ENCODE measurements at regions not wholly inside any gene's neighbourhood (a gene's known extent, or its start where the extent isn't known, plus 50 kb on each side); places are given as distances from the start of the nearest gene placed in this dataset.

- no peaks in the 10 kb centered on the region for H3K27me3 ChIP-seq (ENCODE audit: insufficient read depth, low read length)
- no peaks in the 10 kb centered on the region for H3K23me2 ChIP-seq (ENCODE audit: insufficient read length, low read depth, low read length, poor library complexity, severe bottlenecking)
- no peak overlapping the region for H3K4ac ChIP-seq (ENCODE audit: low read depth, low read length)
- no peak overlapping the region for H3K4me2 ChIP-seq (ENCODE audit: insufficient read depth, insufficient read length, low read length)
- no peak overlapping the region for H2AK5ac ChIP-seq (ENCODE audit: insufficient read length, low read length)
- no peak overlapping the region for H3K56ac ChIP-seq (ENCODE audit: insufficient read length, low read depth, low read length)
- H3K4me1 Mint-ChIP-seq = no peaks in the 10 kb centered on the region
- no peaks in the 10 kb centered on the region for H3K9me3 ChIP-seq (ENCODE audit: control insufficient read depth, low read depth, low read length)
- no peak overlapping the region for H2BK12ac ChIP-seq (ENCODE audit: insufficient read length, low read depth, low read length)
- no peaks in the 10 kb centered on the region for H4K20me1 ChIP-seq (ENCODE audit: control insufficient read depth, insufficient read depth, insufficient read length)
- H3K14ac ChIP-seq (ENCODE audit: insufficient read depth, low read length) = no peak overlapping the region
- no peaks in the 10 kb centered on the region; a peak in 1 of 7 replicates for H3K36me3 Mint-ChIP-seq (ENCODE audit: insufficient read depth in 1 of 3, low read depth in 3 of 3)
- H4K8ac ChIP-seq (replicated peaks; ENCODE audit: insufficient read length, low read depth, low read length) = no peak overlapping the region
- H3K27ac ChIP-seq (ENCODE audit: insufficient read length, low read depth, low read length) = no peak overlapping the region
- no peak overlapping the region for H3K23ac ChIP-seq (ENCODE audit: insufficient read length, low read depth, low read length)
- H3K79me2 ChIP-seq (ENCODE audit: insufficient read depth, low read length) = no peaks in the 10 kb centered on the region
- no CpG with 5 or more reads among the region's 3 CpGs for WGBS (ENCODE audit: extremely low coverage, insufficient read length, low lambda C conversion rate)
- no peak overlapping the region for H2BK20ac ChIP-seq (ENCODE audit: low read depth, low read length, poor library complexity, severe bottlenecking)
- no peak overlapping the region for H2BK5ac ChIP-seq (ENCODE audit: insufficient read length, low read length)
- H3K27ac Mint-ChIP-seq = no peak overlapping the region
- TF ChIP-seq CTCF (conservative IDR thresholded peaks at IDR 0.05) = no peak
- H2BK120ac ChIP-seq (ENCODE audit: low read depth, low read length, poor library complexity, severe bottlenecking) = no peak overlapping the region
- no peak for DNase-seq
- no peak overlapping the region for H2AFZ ChIP-seq (ENCODE audit: low read length)
- H2BK15ac ChIP-seq (ENCODE audit: low read depth, low read length) = no peak overlapping the region
- no peak overlapping the region for H4K5ac ChIP-seq (ENCODE audit: insufficient read length, low read depth, low read length)
- no peak overlapping the region for H3K4me3 Mint-ChIP-seq
- H3K9me3 Mint-ChIP-seq = peaks cover 0 to under 1% of the 10 kb centered on the region in 2 experiments; a peak in 2 of 5 replicates
- H3K27me3 Mint-ChIP-seq (ENCODE audit: low read depth) = no peaks in the 10 kb centered on the region; the same call in 1 of the 2 replicates
- no peaks in the 10 kb centered on the region for H3K79me1 ChIP-seq (ENCODE audit: insufficient read depth, low read depth, low read length, poor library complexity, severe bottlenecking)
- H3T11ph ChIP-seq (ENCODE audit: low read length) = no peak overlapping the region
- no peak overlapping the region for H3K9ac ChIP-seq (ENCODE audit: extremely low read depth, insufficient read length, low read length)
- no peaks in the 10 kb centered on the region for H3K4me1 ChIP-seq (ENCODE audit: insufficient read depth, low read length)
- no peak overlapping the region for H4K91ac ChIP-seq (ENCODE audit: insufficient read length, low read depth, low read length)
- H3K18ac ChIP-seq (ENCODE audit: insufficient read length, low read depth, low read length) = no peak overlapping the region
Observed at GRCh38 chr1:60764489-60764888, 317.9 kb upstream of the NFIA start.
